Stimulated activated CD8-positive, alpha-beta memory T cell treated with anti-CD3 and anti-CD28 coated beads, Interleukin-4, amount 100 ng/mL, for 1 hour (primary cell): ENCODE measurements at regions not wholly inside any gene's neighbourhood (a gene's known extent, or its start where the extent isn't known, plus 50 kb on each side); places are given as distances from the start of the nearest gene placed in this dataset.
"Not testable (repeated sequence)": the region's sequence is repeated elsewhere in the genome, so short reads cannot be mapped to it uniquely, and the experiment has no call there.

ENCODE experiments used
- DNase-seq, 2 donors: peaks; one replicate each; pipeline ENCODE4 v3.0.0-alpha.2; 2020; ENCODE audit warnings: low read depth in 2 of 2, low spot score in 1 of 2

DNA sequence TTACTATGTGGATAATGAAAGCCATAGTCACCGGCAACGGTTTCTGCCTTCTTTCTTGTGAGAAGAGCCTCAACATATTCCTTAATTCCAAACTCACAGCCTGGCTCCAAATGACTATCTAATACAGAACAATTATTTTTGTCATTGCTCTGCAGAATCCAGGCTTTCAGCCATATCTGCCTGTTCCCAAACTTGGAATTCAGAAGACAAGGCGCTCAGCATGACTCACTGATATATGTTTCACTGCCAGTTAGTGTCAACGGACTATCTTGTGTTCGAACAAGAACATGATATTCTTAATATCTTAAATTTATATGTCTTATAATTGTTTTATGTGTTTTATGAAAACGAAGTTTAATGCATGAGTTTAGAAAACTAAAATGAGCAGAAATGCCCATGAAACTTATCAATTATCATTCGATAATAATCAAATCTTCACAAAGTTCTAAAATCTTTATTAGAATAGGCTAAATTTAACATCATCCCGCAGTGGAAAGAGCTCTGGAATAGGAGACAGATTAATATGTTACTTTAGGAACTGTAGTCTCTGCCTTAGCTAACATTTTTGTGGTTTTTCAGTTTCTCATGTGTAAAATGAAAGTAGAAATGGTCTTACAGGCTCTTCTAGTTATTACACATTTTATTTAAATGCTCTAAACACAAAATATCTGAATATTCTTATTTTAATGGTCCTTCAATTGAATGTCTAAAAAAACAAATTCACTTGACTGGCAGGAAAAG, 669.3 kb upstream of the GJE1 start:
- no peak for DNase-seq

DNA sequence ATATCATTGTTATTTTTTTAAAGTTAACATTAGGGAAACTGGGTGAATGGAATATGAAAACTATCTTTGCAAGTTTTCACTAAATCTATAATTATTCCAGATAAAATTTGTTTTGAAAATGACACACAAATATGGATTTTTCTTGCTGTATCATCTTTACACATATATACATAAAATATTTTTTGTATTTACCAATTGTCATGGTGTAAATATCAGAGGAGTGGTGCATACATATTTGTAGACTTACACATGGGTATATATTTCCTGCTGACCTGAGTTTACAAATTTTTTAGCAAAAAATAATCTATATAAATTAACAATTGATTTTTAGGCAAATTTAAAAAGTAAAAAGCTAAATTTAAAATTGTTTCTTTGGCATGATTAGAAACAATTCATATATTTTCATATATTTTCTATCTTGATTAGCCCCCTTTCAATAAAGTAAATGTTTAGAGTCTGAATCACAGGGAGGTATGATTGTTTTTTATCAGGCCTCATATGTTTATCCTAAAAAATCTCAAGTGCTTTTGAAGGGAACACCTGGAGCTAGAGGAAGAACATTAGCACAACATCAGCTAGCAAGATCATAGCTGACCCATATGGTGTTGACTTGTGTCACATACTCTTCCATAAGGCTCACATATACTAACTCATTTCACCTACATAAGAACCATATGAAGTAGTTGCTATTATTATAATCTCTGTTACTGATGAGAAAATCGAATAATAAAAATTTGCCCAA, 671.8 kb upstream of the GJE1 start:
- no peak for DNase-seq

- DNase-seq: not testable (repeated sequence)
These were observed 672.5 kb upstream of the GJE1 start for GRCh38 chr6:141460245-141460644.

- DNase-seq: not testable (repeated sequence)
These were observed 674.7 kb upstream of the GJE1 start for GRCh38 chr6:141457984-141458383.

- no peak for DNase-seq
These were observed 680.4 kb upstream of the GJE1 start for GRCh38 chr6:141452354-141452686.

- no peak for DNase-seq
These were observed 681.0 kb upstream of the GJE1 start for GRCh38 chr6:141451511-141452353.

GRCh38 chr6:141451181-141451510, 681.6 kb upstream of the GJE1 start:
- DNase-seq: no peak

- DNase-seq: no peak
These were observed 686.6 kb upstream of the GJE1 start for GRCh38 chr6:141445928-141446628.

- no peak for DNase-seq
These were observed 688.9 kb upstream of the GJE1 start for GRCh38 chr6:141443668-141444289.

DNA sequence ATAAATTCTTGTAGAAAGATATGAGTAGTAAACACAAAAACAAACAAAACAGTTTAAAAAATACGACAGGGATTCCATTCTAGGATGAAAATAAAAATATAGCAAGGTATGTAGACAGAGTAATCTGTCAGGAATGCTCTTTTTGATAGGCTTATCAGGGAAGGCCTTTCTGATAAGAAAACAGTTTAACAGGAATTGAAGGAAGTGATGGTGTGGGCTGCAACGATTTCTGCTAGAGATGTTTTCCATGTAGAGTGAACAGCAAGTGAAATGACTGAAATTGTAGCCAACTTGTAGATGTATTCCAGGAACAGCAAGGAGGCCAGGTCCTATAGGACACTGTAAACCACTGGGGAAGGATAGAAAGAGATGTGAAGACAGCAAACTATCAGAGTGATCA, 689.7 kb upstream of the GJE1 start:
- DNase-seq: no peak

GRCh38 chr6:141439513-141439912, 693.2 kb upstream of the GJE1 start:
- DNase-seq: no peak

DNA sequence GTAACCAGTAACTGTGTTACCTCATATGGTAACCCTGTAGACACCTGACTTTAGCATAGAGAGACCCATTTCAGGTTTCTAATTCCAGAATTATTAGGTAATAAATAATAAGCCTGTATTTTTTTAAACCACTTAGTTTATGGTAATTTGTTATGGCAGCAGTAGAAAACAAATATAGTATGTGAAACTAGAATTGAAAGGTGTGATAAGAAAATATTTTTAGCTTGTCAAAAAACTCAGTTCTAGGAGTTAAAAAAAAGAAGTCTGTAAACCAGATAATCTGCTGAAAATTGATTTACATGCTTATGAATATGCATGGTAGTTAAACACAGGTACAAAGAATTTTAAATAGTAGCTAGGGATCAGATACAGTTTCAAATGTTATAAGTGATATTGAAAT, 695.0 kb upstream of the GJE1 start:
- DNase-seq: no peak

DNA sequence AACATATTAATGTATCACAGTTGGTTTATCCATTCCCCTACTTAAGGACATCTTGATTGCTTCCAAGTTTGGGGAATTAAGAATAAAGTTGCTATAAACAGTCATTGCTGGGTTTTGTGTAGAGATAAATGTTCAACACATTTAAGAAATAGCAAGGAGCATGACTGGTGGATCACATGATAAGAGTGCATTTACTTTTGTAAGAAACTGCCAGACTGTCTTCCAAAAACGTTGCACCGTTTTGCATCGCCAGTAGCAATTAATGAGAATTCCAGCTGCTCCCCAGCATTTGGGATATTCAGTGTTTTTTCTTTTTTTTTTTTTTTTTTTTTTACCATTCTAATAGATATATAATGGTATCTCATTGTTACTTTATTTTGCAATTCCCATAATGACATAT, 695.7 kb upstream of the GJE1 start:
- DNase-seq: no peak

DNA sequence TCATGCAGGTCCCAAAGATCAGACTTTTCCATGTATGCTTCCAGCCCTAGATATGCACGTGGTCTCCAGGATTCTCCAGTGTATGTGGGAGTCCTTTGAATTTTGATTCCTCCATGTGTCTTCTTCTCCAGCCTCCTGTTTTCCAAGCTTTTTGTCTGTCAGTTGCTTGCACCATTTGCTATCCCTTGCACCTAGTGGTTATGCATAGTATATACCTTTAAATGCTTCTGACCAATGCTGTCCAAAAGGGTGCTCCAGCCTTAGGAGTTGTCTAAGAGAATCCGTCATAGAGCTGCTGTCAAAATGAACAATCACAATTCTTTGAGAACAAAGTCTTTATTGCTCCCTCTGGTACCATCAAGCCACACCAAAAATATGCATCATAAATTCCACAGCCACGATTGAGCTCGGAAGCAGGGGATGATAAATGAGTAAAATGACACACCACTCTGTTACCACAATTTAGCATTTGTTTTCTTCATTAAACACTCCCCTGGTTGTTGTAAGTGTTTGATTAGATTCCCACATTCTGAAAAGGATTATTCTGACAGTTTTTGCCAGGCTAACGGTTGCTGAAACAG, 706.2 kb upstream of the GJE1 start:
- DNase-seq: no peak

GRCh38 chr6:141421378-141421777, 711.3 kb upstream of the GJE1 start:
- DNase-seq: no peak

GRCh38 chr6:141418076-141418475, 714.6 kb upstream of the GJE1 start:
- DNase-seq: no peak

DNA sequence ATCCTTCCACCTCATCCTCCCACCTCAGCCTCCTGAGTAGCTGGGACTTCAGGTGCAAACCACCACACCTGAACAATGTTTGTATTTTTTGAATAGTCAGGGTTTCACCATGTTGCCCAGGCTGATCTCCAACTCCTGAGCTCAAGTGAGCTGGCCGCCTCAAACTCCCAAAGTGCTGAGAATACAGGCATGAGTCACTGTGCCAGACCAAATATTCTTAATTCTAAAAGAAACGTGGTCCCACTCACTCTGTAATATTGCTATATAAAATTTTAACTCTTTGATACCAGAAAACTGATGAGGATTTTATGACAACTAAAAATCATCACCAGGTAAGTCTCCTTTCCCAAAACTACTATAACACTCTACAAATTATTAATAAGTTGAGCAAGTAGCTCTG, 716.8 kb upstream of the GJE1 start:
- no peak for DNase-seq

DNA sequence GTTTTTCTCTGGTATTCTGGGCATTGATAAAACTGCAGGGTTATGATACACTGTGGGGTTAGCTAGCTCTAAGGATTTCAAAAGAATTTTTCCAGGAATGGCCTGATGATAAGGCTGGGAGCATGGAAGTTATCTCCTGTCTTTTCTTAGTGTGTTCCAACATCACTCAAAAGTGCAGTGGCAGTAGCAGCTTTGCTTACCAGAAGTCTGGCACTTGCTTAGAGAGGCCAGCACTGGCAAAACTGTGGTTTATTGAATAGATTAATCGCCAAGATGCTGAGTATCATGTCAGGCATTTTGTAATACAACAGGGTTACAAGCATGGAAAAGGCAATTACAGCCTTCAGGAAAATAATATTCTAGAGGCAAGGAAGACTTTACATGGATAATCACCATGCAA, 719.5 kb upstream of the GJE1 start:
- no peak for DNase-seq

- DNase-seq: no peak
These were observed 726.0 kb upstream of the GJE1 start for GRCh38 chr6:141406761-141407160.

GRCh38 chr6:141403827-141404226, 728.9 kb upstream of the GJE1 start:
- DNase-seq: no peak

DNA sequence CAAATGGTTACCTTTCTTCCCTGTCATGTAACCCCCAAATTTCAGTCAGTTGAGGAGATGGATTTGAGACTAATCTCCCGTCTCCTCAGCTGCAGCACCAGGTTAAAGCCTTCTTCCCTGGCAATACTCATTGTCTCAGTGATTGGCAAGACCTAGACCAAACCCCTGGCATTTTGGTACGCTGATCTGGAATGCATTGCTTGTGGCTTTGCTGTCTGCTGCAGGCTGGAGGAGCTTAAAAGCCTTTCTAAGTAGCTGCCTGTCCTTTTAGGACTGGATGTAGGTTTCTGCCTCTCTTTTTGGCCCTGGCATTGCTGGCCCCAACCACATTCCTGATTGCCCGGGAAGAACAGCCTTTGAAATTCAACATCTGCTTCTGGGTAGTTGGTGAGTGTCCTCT, 729.6 kb upstream of the GJE1 start:
- DNase-seq: no peak
